Caco-2 (cell line): ENCODE measurements at regions not wholly inside any gene's neighbourhood (a gene's known extent, or its start where the extent isn't known, plus 50 kb on each side); places are given as distances from the start of the nearest gene placed in this dataset.

ENCODE experiments used
- BruUV-seq: library from RNA; stranded (reverse); fragments of 400-500 nt; replicated peaks from 2 replicates; lab custom pipeline; 2021; lab: Mats Ljungman, UMichigan
- CTCF ChIA-PET: fragments of 300-600 bp; sonication (Branson Sonifier 250); formaldehyde crosslinking; loops from one replicate; lab custom pipeline; 2022; ENCODE audit warnings: antibody characterized with exemption; lab: Charles Lee
- POLR2A ChIA-PET: fragments of 300-600 bp; sonication (Branson Sonifier 250); formaldehyde crosslinking; loops from one replicate; lab custom pipeline; 2022; ENCODE audit warnings: antibody characterized with exemption; lab: Charles Lee
- DNase-seq, 2 experiments: peaks; one replicate each; pipeline versions ENCODE4 v3.0.0 to v3.0.0-alpha.2; 2020 to 2022
- H3K27me3 ChIP-seq: replicated peaks from 2 replicates; pipeline ENCODE4 v1.6.0; 2011; ENCODE audit warnings: low read length; ENCODE audit not compliant: control insufficient read depth, insufficient read depth
- H3K36me3 ChIP-seq: 2 replicates; pipeline ENCODE4 v1.5.1; 2011; ENCODE audit warnings: low read length; ENCODE audit not compliant: control insufficient read depth, insufficient read depth
- H3K4me1 ChIP-seq: fragments of 250-450 bp; sonication (Bioruptor Pico); 2 replicates; pipeline ENCODE4 v1.5.1; 2020; ENCODE audit warnings: mild to moderate bottlenecking
- H3K4me3 ChIP-seq: 2 replicates; pipeline ENCODE4 v1.5.1; 2011; ENCODE audit warnings: low read depth, mild to moderate bottlenecking, control low read depth, low read length
- H3K9me3 ChIP-seq: fragments of 250-450 bp; sonication (Bioruptor Pico); 2 replicates; pipeline ENCODE4 v1.5.1; 2020; ENCODE audit warnings: mild to moderate bottlenecking, moderate library complexity
- H3K27ac Mint-ChIP-seq: one replicate; pipeline ENCODE4 v1.8.0; 2022; ENCODE audit warnings: mixed read lengths; ENCODE audit not compliant: unreplicated experiment
- H3K27me3 Mint-ChIP-seq: one replicate; pipeline ENCODE4 v1.8.0; 2022; ENCODE audit warnings: mixed read lengths; ENCODE audit not compliant: insufficient read depth, unreplicated experiment
- H3K36me3 Mint-ChIP-seq: one replicate; pipeline ENCODE4 v1.8.0; 2022; ENCODE audit warnings: mild to moderate bottlenecking, mixed read lengths; ENCODE audit not compliant: insufficient read depth, unreplicated experiment
- H3K4me1 Mint-ChIP-seq: one replicate; pipeline ENCODE4 v1.8.0; 2022; ENCODE audit warnings: low read depth, mixed read lengths; ENCODE audit not compliant: unreplicated experiment
- H3K4me3 Mint-ChIP-seq: one replicate; pipeline ENCODE4 v1.8.0; 2022; ENCODE audit warnings: mild to moderate bottlenecking, moderate library complexity, mixed read lengths; ENCODE audit not compliant: unreplicated experiment
- H3K9me3 Mint-ChIP-seq: one replicate; pipeline ENCODE4 v1.8.0; 2022; ENCODE audit warnings: mixed read lengths; ENCODE audit not compliant: unreplicated experiment
- intact Hi-C: fragments of 100-400 bp; cut with micrococcal nuclease; formaldehyde crosslinking; loops from one replicate; pipeline ENCODE4 v1.10.0; 2022; ENCODE audit not compliant: unreplicated experiment
- TF ChIP-seq, protein P1 (sequence below), 2 experiments: fragments of 200-600 bp in 1 of 2; IDR thresholded peaks; 1 replicate in 1 of 2; 2 replicates in 1 of 2; pipeline versions ENCODE4 v1.5.1 to v1.8.0; 2011 to 2022; ENCODE audit warnings: antibody characterized with exemption in 1 of 2, control low read depth in 1 of 2, inconsistent platforms in 1 of 2, low read depth in 1 of 2, low read length in 1 of 2, mild to moderate bottlenecking in 1 of 2, moderate library complexity in 1 of 2; ENCODE audit not compliant: insufficient read depth in 1 of 2, severe bottlenecking in 1 of 2, unreplicated experiment in 1 of 2

DNA sequence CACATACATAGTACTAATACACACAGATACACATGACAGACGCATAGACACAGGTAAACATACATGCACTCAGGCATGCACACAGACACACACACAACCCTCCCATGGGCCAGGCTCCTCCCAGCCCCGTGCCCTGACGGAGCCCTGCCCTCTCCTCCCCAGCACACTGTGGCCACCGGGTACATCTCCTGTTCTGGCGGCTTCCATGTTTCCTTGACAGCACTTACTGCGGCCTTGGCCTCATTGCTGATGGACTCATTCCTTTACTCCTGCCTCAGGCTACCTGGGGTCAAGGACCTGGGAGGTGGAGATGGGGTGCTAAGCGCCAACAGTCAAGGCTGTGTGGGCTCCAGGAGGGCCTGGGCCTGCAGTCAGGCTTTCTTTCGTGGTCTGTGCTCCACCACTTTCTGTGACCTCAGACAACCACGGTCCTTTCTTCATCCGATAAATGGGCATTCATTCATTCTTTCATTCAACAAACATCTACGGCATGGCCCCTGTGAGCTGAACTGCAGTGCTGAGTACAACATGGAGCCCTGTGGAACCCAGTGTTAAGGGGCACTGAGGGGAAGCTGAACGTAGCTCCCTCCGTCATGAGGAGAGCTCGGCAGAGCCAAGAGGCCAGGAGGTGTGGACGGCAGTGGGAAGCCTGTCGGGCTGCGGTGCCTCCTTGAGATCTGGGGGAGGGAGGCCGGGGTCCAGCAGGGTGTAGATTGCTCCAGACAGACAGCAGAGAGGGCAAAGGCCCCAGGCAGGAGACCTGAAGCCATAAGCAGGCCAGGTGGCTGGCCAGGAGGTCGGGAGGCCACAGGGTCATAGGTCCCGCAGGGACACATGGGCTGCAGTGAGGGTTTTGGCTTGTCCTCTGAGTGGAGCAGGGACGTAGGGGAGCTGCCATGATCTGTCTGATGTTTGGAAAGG is 190.4 kb upstream of the HDAC4 start:
- Histone ChIP-seq H3K4me1 (no peaks in the 10 kb centered on the region), H3K27me3 (no peaks in the 10 kb centered on the region), H3K36me3 (no peaks in the 10 kb centered on the region), H3K9me3 (no peaks in the 10 kb centered on the region), H3K4me3 (no peak overlapping the region)
- no TSS peak for BruUV-seq
- no peaks in the 10 kb centered on the region for H3K36me3 Mint-ChIP-seq
- H3K4me3 Mint-ChIP-seq: no peak overlapping the region
- no peaks in the 10 kb centered on the region for H3K27me3 Mint-ChIP-seq
- intact Hi-C loops: no loop called here
- DNase-seq: no peak
- TF ChIP-seq, protein P1, sequence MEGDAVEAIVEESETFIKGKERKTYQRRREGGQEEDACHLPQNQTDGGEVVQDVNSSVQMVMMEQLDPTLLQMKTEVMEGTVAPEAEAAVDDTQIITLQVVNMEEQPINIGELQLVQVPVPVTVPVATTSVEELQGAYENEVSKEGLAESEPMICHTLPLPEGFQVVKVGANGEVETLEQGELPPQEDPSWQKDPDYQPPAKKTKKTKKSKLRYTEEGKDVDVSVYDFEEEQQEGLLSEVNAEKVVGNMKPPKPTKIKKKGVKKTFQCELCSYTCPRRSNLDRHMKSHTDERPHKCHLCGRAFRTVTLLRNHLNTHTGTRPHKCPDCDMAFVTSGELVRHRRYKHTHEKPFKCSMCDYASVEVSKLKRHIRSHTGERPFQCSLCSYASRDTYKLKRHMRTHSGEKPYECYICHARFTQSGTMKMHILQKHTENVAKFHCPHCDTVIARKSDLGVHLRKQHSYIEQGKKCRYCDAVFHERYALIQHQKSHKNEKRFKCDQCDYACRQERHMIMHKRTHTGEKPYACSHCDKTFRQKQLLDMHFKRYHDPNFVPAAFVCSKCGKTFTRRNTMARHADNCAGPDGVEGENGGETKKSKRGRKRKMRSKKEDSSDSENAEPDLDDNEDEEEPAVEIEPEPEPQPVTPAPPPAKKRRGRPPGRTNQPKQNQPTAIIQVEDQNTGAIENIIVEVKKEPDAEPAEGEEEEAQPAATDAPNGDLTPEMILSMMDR (IDR thresholded peaks at IDR 0.05; ENCODE audit: insufficient read depth in 1 of 2, low read depth in 1 of 2, low read length in 1 of 2, severe bottlenecking in 1 of 2, unreplicated experiment in 1 of 2): no peak
- ChIA-PET CTCF (no interaction called here), POLR2A (no interaction called here)
- no peaks in the 10 kb centered on the region for H3K4me1 Mint-ChIP-seq
- no peak overlapping the region for H3K27ac Mint-ChIP-seq
- peaks cover 14% of the 10 kb centered on the region for H3K9me3 Mint-ChIP-seq

DNA sequence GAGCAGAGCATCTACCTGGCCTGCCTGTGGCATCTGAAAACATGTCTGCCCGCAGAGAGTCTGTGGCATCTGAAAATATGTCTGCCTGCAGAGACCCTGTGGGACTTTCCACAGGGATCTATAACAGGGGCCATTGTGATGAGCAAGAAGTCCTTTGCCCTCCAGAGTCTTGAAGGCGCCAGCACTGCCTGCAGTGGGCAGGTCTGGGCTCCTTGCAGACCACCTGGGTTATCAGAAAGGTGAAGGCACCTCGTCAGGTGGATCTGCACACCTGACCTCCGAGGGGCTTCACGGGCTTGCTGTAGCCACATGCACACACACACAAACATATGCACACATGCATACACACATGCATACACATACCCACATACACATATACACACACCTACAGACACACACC is 189.5 kb upstream of the HDAC4 start:
- Histone ChIP-seq H3K27me3 (no peaks in the 10 kb centered on the region), H3K36me3 (no peaks in the 10 kb centered on the region), H3K4me1 (no peaks in the 10 kb centered on the region), H3K4me3 (no peak overlapping the region), H3K9me3 (no peaks in the 10 kb centered on the region)
- Mint-ChIP-seq H3K9me3 (peaks cover 14% of the 10 kb centered on the region), H3K27ac (no peak overlapping the region), H3K27me3 (no peaks in the 10 kb centered on the region), H3K4me3 (no peak overlapping the region), H3K4me1 (no peaks in the 10 kb centered on the region), H3K36me3 (no peaks in the 10 kb centered on the region)
- DNase-seq: no peak
- ChIA-PET POLR2A (no interaction called here), CTCF (no interaction called here)
- intact Hi-C loops: no loop called here
- BruUV-seq: no TSS peak
- TF ChIP-seq, protein P1 (IDR thresholded peaks at IDR 0.05; ENCODE audit: insufficient read depth in 1 of 2, low read depth in 1 of 2, low read length in 1 of 2, severe bottlenecking in 1 of 2, unreplicated experiment in 1 of 2): no peak

- DNase-seq: no peak
- Mint-ChIP-seq H3K4me3 (no peak overlapping the region), H3K27me3 (no peaks in the 10 kb centered on the region), H3K27ac (no peak overlapping the region), H3K9me3 (peaks cover 14% of the 10 kb centered on the region), H3K36me3 (no peaks in the 10 kb centered on the region), H3K4me1 (no peaks in the 10 kb centered on the region)
- ChIA-PET CTCF (no interaction called here), POLR2A (no interaction called here)
- BruUV-seq: no TSS peak
- TF ChIP-seq, protein P1 (IDR thresholded peaks at IDR 0.05; ENCODE audit: insufficient read depth in 1 of 2, low read depth in 1 of 2, low read length in 1 of 2, severe bottlenecking in 1 of 2, unreplicated experiment in 1 of 2): no peak
- H3K27me3 ChIP-seq: no peaks in the 10 kb centered on the region
- H3K9me3 ChIP-seq: no peaks in the 10 kb centered on the region
- intact Hi-C loops: no loop called here
- no peaks in the 10 kb centered on the region for H3K4me1 ChIP-seq
- no peak overlapping the region for H3K4me3 ChIP-seq
- no peaks in the 10 kb centered on the region for H3K36me3 ChIP-seq
Measured at GRCh38 chr2:239589833-239590232, 189.0 kb upstream of the HDAC4 start.
